GM11168 (cell line): ENCODE measurements at regions not wholly inside any gene's neighbourhood (a gene's known extent, or its start where the extent isn't known, plus 50 kb on each side); places are given as distances from the start of the nearest gene placed in this dataset.
"Not testable (repeated sequence)": the region's sequence is repeated elsewhere in the genome, so short reads cannot be mapped to it uniquely, and the experiment has no call there.

Experiments used
- in situ Hi-C: fragments of 300-500 bp; cut with MboI; formaldehyde crosslinking; loops from one replicate; pipeline ENCODE4 v1.12.0; 2022; ENCODE audit warnings: low sequenced_read_pairs; ENCODE audit not compliant: unreplicated experiment

DNA sequence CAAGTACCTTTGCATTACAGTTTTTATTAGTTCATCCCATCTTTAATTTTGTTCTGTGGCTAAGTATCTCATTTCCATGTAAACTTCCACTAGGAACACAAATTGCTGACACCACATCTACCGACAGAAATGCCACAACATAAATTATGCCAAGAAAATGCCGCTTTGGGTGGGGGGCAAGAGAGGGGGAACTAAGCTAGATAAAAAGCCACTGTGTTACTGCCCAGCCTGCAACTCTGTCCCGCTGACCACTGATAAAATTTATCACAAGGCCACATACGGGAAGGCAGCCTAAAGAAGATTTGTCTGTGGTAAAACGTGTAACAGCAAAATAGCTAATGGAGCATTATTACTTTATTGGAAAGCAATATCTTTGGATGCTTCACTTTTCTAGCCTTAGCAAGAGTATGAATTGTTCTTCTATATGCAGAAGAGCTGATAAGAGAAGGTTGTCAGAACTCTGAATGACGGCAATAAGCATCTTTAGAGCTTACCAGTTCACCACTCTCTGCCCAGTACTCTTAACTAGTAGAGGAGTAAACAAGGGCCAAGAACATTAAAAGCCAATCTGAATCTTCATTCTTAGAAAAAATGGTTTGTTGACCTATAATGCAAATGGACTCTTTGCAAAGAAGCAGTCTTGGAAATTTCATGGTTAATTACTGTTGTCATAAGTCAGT, 172.2 kb upstream of the MEF2C start:
- in situ Hi-C loops = no loop called here

DNA sequence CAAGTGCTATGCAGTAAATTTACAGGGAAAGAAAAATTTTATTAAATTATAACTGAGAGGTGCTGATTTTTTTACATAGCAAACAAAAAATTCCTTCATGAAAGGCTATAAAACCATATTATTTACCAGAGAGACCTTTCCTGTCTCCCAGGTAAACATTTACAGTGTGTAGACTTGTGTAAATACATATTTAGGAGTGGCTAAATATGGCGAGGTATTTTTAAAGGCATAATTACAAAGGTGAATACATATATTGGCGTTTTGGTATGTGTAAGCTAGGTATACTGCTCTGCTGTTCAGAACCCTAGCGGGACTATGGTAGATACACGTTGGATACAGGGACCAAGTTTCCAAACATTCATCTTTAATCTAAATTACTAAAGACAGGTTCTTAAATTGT, 170.6 kb upstream of the MEF2C start:
- in situ Hi-C loops = no loop called here

DNA sequence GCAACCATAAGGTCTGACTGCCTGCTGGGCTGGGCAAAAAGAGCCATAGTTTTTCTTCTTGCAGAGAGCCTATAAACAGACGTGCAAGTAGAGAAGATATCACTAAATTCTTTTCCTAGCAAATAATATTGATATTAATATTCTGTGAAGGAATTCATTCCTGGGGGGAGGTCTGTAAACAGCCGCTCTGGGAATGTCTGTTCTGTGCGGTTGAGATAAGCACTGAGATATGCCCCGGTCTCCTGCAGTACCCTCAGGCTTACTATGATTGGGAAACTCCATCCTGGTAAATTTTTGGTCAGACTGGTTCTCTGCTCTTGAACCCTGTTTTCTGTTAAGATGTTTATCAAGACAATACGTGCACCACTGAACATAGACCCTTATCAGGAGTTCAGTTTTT, 167.1 kb upstream of the MEF2C start:
- in situ Hi-C loops = not testable (repeated sequence)

DNA sequence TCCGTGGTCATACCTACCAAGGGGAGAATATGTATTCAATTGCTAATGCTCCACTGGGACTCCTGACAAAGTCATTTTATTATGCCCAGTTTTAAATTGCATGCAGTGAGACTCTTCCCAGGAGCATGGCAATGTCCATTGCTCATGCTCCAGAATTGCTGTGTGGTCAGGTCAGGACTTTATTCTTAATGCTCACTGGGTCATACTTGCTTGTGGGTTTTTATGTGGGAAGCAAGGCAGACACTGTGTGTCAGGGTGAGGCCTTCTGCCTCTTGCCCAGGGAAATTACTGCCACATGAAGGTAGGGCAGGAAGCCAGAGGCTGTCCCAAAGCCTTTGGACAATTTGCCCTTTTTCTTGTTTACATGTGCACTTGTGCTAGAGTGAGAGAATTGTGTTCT, 164.6 kb upstream of the MEF2C start:
- in situ Hi-C loops = no loop called here

DNA sequence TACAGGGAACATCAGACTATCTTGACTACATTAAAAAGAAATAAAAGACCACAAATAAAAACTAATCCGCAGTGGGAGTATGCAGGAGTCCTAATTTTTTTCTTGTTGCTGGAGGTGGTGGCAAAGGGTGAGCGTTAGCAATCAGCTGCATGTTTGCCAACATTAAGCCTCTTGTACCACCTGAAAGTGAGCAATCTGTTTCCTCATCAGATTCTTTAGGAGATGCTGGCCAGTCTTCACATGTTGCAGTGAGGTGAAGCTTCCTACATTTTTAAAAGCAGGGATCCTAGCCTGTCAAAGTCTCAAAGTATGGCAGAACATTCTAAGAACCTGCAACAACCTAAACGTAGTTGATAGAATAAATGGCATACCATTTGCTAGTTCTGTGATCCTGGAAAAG, 162.2 kb upstream of the MEF2C start:
- in situ Hi-C loops = no loop called here

DNA sequence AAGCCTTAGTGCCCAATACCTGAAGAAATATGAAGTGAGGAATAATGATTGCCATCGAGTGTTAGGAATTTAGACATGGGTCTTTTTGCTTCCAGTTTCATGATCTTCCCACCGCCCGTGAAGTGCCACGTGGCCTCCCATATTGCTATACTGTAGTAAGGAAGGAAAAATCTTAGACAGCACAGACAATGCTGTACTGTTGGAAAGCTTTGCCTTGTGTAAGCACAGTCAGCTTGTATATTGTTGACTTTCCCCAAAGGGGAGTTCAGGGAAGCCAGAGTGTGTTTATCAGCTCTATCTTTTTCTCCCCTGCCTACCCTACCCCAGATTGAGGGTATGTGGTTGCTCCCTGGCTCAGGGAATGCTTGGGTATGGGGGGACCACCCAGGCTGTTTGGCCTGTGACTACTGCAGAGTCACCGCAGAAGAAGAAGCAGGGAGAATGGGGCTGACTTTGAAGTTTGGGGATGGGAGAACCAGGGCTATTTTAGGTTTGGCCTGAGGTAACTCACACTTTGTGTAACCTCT, 161.8 kb upstream of the MEF2C start:
- in situ Hi-C loops = no loop called here

DNA sequence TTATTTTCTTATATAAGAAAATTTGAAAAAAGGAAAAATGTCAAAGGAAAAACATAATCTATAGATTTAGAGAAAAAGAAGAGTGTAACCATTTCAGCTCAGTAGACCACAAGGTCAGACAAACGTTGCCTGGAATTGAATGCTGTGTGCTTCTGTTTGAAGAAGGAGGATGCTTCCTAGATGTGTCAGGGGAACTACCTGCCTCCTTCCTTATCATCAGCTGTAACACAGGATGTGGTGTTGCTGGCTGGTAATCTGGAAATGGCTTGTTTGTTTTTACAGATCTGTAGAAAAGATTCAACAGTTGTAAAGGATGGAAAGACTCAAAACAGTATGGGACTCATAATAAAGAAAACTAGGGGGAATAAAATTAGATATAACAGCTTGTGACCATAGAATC, 160.7 kb upstream of the MEF2C start:
- in situ Hi-C loops = no loop called here

DNA sequence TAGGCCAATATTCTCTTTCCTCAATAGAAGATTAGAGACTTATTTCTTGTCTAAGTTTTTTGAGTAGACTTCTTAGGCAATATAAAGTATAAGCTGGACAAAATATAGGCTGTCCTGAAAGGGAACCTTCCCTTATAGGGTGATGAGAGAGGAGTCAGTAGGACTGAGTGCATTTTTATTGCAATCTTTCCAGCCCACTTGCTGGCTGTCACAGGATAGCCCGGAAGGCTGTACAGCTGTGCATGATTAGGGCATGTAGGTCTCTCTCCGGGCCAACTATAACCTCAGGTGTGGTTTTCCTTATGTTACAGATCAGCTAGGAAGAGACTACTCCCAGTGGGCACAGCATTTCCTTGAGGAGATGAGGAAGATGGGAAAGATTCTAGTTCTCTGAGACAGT, 159.8 kb upstream of the MEF2C start:
- in situ Hi-C loops = no loop called here

DNA sequence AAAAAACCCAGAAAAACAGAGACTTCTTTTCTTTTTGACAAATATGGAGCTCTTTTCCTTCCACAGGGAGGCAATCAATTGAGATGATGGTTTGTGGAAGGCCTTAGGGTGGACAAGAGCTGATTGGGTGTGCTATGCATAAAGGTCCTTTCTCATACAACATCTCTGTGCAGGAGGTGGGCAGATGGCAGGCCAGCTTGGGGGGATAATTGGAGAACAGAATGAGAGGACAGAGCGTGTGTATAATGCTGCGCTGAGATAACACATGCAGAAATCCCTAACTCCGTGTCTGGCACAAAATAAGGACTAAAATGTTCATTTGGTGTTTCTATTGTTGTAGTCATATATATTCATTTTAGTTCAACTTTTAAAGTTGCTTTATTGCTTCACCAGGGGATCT, 159.0 kb upstream of the MEF2C start:
- in situ Hi-C loops = no loop called here

DNA sequence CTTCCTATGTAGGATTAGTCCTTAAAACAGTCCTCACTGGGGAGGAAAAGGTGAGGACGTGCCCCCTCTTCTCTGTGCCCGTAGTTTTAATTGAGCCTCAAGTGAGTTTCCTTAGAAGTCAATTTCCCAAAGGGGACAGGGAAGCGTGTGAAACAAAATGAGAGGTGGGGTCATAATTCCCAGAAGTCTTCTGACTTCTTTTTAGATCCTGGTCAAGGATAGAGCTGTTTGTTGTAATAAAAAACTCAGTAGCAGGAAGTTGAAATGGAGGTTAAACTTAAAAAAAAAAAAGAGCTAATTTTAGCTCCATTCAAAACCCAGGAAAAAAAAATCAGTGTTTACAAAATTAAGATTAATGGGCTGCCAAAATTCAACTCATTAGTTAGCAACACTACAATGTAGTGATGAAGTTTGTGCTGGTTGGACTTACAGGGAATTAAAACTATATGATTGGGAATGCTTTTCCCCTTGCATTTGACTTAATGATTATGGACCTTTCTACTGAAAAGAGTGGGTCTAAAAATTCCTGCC, 158.3 kb upstream of the MEF2C start:
- in situ Hi-C loops = no loop called here

DNA sequence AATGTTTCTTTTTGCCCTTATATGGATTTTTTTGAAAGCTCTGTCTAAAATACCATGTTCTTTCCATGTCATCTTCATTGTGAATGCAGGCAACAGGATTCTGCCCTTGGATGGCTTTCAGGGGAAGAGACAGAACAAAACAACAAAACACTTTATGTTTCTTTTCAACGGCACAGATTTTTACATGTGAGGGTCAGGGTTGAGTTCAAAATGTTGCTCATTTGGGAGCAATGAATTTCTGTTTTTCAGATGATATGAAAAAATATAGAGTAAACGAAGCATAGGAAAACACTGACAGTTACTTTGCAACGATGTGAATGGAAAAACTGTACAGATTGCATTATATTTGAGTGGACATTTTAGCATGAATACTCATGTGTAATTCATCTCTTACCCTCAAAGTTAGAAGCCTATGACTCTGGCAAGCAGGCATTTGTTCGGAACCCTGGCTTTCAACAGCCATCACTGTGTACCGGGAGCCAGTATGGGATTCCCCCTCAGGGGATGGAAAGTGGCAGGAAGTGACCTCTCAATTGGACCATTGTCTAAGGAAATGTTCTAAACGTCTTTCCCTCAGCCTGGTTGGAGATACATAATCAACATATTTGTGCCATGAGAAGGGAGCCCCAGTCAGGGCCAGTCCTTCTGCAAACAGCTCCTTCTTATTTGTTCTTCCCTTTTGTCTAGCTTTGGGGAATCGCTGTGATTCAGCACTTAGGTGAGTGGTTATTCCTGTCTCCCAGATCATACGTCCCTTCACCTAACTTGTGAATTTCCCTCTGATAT, 153.9 kb upstream of the MEF2C start:
- in situ Hi-C loops = no loop called here

DNA sequence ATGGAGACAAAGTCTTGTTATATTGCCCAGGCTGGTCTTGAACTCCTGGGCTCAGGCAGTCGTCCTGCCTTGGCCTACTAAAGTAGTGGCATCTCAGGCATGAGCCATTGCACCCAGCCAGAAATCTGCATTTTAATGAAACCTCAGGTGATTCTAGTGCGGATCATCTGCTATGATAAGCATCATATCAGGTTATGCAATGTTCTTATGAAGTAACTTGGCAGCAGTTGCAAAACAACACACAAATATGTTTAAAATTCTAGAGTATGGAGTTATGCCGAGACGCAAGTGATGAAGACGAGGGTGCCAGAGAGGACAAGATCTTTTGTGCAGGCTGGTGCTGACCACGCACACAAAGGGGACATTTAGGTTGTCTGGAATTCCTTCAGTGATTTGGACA, 153.2 kb upstream of the MEF2C start:
- in situ Hi-C loops = no loop called here

DNA sequence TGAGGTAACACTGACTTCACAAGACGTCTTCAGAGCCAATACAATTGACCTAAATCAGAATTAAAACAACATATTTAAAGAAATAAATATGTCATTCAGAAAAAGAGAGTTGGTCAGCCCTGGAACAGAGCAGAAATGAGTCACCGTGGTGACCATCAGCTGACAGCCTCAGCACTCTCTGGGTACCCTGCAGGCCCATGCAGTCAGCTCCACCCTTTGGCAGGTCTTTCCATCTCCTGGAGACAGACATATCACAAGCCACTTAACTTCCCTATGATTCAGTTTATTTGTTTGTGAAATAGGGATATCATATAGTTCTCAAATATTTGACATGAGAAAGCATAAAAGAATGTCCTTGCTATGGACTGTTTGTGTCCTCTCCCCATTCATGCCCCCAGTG, 151.6 kb upstream of the MEF2C start:
- in situ Hi-C loops = no loop called here

DNA sequence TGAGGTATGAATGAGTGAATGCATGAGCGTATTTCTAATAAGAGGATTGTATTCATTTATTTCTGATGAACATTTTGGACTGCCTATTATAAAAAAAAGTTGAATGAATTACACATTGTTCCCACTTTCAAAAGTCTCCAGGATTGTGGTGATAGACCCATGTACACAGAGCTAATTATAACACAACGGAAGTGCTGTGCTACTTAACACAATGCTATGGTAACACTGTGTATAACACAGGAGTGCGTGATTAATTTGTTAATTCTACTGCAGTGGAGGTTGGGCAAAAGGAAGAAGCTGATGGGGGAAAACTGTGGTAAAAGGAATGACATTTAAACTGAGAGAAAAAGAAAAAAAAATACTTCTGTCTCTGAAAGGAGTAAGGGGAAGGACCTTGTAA, 147.8 kb upstream of the MEF2C start:
- in situ Hi-C loops = no loop called here

DNA sequence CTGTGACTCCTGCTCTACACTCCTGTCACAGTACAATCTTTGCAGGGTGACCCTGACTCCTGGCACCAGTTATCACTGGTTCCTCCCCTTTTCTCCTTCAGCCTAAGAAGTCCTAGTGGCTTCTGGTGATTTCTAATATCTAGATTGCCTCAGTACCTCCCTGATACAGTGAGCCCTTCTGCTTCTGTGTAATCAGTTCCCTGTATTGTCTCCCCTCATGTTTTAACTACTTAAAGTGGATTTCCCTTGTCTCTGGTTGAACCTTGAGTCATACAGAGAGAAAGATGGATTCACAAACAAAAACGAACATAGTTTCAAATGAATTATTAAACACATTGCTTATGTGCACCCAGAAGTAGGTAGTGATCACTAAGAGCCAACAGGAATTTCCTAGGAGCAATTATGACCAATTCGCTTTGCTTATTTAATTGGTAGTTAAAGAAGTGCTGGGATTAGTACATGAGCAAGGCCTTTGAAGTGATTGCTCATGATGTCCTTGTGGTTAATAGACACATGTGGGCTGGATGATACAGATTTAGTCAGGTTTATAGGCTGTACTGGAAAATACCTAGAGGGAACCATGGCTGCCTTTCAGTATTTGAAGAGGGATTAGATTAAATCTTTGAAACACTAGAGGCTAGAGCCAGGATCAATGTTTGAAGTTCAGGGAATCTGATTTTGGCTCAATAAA, 145.8 kb upstream of the MEF2C start:
- in situ Hi-C loops = no loop called here

DNA sequence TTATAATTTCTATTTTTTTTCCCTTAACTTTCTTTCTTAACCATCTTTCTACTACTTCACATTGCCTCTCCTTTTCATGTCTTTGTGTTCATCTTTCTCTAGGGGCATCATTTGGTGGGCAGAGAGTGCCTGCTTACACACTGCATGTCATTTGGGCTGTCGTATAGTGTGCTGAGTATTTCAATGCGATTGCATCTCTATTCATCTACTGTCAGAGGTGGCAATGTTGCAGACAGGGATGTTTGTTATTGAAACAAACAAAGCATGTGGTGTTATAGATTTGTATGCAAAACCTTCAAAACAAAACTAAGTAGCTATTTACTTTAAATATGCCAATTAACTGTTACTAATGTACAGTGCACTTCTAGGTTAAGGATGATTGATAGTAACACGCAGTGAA, 141.1 kb upstream of the MEF2C start:
- in situ Hi-C loops = no loop called here

DNA sequence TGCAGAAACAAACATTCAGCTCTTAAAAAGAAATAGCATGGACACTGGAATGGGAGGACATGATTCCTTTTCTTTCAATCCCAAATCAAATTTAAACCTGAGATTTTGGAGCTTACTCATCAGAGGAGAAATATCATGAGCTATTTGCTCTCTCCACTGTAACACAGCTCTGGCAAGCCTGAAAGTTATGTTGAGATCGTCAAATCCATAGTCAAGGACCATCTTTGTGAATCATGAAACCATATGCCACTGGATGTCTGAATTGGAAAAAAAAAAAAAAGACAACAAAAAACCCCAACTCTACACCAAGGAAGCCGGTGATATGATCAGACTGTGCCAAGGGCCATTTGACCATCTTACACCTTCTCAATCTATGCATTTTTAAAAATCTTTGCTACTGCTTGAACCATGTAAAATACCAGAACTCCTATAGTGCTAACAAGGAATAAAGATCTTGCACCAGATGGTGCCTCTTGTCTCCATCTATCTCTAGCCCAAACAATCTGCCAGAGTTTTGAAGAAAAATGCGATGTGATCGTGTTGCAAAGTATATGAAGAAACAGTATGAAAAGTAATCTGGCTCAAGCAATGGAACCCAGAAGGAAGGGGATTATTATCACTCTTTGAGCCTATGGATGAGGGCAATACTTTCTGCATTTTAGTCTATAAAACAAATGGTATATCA, 138.1 kb upstream of the MEF2C start:
- in situ Hi-C loops = no loop called here

DNA sequence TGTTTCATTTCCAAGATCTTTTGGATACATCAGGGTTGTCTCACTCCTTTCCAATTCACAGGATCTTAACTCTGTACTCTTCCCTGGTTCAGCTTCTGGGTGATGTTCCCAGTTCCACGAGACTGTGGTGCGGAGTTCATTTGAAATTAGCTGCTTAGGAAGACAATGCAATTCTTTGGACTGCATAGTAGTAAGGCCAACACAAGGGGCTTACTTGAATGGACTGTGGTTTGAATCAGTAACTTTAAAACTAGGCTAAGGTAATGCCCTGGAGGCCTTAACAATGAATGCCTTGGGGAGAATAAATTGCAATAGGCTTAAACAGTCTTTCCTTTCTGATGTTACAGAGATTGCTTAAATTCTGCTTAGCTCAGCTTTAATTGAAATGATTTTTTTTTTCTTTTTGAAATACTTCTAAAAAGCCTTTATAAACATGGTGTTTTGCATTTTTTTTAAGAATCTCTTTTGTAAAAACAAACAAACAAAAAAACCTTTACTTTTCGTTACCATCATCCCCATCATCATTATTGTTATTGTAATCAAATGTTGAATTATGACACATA, 133.8 kb upstream of the MEF2C start:
- in situ Hi-C loops = no loop called here

DNA sequence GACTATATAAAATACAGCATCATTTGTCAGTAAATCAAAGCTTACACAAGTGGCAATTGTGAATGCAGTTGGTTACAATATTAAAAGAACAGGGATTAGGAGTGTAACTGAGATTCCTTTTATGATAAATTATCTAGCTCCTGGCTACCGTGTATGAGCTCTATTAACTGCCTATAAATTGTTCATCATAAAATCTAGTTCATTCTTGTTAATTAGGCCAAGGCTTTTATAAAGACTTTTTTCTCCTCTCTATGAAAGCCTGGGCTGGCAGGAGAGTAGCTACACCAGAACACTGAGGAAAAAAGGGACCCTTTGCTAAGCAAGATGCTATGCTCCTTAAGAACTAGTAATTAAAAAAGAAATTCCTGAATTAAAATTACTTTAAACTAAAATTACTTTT, 132.4 kb upstream of the MEF2C start:
- in situ Hi-C loops = no loop called here
